Vagina (tissue), 2 donors: ENCODE measurements at regions not wholly inside any gene's neighbourhood (a gene's known extent, or its start where the extent isn't known, plus 50 kb on each side); places are given as distances from the start of the nearest gene placed in this dataset.

Source experiments
- DNase-seq, 2 donors: peaks; one replicate each; pipeline ENCODE4 v3.0.0-alpha.2; 2017; ENCODE audit errors: extremely low spot score in 2 of 2
- H3K27ac ChIP-seq: fragments of 200-600 bp; sonication (generic); one replicate; pipeline ENCODE4 v1.5.1; 2019
- H3K27me3 ChIP-seq: fragments of 200-600 bp; sonication (generic); one replicate; pipeline ENCODE4 v1.5.1; 2019
- H3K36me3 ChIP-seq, 2 donors: fragments of 200-600 bp; sonication (generic); one replicate each; pipeline ENCODE4 v1.5.1; 2017 to 2019
- H3K4me1 ChIP-seq: fragments of 200-600 bp; sonication (generic); one replicate; pipeline ENCODE4 v1.5.1; 2019
- H3K4me3 ChIP-seq, 2 donors: fragments of 200-600 bp; sonication (generic); 1 replicate in 1 of 2; 2 replicates in 1 of 2; pipeline ENCODE4 v1.5.1; 2016 to 2019
- H3K9me3 ChIP-seq: fragments of 200-600 bp; sonication (generic); one replicate; pipeline ENCODE4 v1.5.1; 2019
- POLR2A ChIP-seq, 2 donors: fragments of 450-650 bp; IDR thresholded peaks; one replicate each; pipeline ENCODE4 v1.6.1; 2017; ENCODE audit warnings: antibody characterized with exemption in 2 of 2, mild to moderate bottlenecking in 2 of 2, moderate library complexity in 2 of 2
- POLR2AphosphoS5 ChIP-seq, 2 donors: sonication (generic); formaldehyde crosslinking; IDR thresholded peaks; one replicate each; pipeline ENCODE4 v1.9.0; 2017; ENCODE audit warnings: antibody characterized with exemption in 2 of 2, mild to moderate bottlenecking in 2 of 2, low read depth in 1 of 2; ENCODE audit not compliant: insufficient read depth in 1 of 2
- intact Hi-C: fragments of 100-400 bp; cut with DNase I; formaldehyde crosslinking; loops from one replicate; pipeline ENCODE4 v1.15.1; 2023
- TF ChIP-seq, protein P1 (sequence below), 3 experiments: fragments of 450-650 bp in 2 of 3; fragments of 200-600 bp in 1 of 3; sonication (generic) in 1 of 3; IDR thresholded peaks; one replicate each; pipeline ENCODE4 v1.5.1; 2017 to 2019; ENCODE audit warnings: antibody characterized with exemption in 3 of 3, mild to moderate bottlenecking in 2 of 3, moderate library complexity in 2 of 3

DNA sequence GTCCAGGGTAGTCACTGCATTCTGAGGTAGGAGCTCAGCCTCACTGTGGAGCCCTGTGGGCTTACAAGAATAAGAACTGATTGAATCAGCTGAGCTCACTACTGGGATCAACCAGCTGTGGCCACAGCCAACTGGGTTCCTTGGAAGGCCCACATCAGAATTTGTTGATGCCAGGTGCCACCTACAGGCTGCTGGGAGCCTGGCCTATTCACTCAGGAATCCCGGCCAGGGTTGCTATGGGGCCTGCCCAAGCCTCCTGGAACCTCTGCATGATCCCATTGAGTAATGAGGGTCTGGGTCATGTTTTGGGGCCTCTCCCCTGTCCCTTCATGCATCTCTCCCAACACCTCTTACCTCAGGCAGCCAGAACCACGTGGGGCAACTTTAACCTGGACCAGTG is 53.9 kb upstream of the KIAA1210 start:
- DNase-seq = peak in 1 of 2 donors; percentile 87
- Histone ChIP-seq H3K4me3 (no peak overlapping the region), H3K27me3 (no peaks in the 10 kb centered on the region), H3K27ac (no peak overlapping the region), H3K9me3 (no peaks in the 10 kb centered on the region), H3K36me3 (no peaks in the 10 kb centered on the region), H3K4me1 (no peaks in the 10 kb centered on the region)
- intact Hi-C loops = no loop called here
- TF ChIP-seq POLR2A (IDR thresholded peaks at IDR 0.05) (no peak), POLR2AphosphoS5 (IDR thresholded peaks at IDR 0.05; ENCODE audit: insufficient read depth in 1 of 2, low read depth in 1 of 2) (no peak)
- TF ChIP-seq, protein P1, sequence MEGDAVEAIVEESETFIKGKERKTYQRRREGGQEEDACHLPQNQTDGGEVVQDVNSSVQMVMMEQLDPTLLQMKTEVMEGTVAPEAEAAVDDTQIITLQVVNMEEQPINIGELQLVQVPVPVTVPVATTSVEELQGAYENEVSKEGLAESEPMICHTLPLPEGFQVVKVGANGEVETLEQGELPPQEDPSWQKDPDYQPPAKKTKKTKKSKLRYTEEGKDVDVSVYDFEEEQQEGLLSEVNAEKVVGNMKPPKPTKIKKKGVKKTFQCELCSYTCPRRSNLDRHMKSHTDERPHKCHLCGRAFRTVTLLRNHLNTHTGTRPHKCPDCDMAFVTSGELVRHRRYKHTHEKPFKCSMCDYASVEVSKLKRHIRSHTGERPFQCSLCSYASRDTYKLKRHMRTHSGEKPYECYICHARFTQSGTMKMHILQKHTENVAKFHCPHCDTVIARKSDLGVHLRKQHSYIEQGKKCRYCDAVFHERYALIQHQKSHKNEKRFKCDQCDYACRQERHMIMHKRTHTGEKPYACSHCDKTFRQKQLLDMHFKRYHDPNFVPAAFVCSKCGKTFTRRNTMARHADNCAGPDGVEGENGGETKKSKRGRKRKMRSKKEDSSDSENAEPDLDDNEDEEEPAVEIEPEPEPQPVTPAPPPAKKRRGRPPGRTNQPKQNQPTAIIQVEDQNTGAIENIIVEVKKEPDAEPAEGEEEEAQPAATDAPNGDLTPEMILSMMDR (IDR thresholded peaks at IDR 0.05) = no peak

DNA sequence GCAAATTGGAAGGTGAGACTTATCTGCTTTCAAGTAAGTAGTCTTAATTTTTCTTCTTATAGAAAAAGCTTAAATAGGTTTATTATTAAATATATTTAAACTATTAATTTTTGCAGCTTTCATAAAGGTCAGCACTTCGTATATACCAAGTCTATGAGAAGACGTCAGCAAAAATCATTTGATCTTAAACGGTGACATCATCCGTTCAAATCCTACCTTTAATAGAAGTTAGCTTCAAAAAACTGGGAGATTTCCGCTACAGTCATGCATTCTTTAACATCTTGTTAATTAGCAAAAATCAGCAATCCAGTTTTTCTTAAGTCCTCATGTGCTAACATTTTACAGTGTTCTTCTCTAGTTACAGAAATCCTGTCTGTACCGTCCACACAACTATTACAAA is 49.9 kb upstream of the PGRMC1 start:
- Histone ChIP-seq H3K27ac (no peak overlapping the region), H3K27me3 (no peaks in the 10 kb centered on the region), H3K4me3 (no peak overlapping the region), H3K36me3 (no peaks in the 10 kb centered on the region), H3K4me1 (no peaks in the 10 kb centered on the region), H3K9me3 (no peaks in the 10 kb centered on the region)
- no peak for DNase-seq
- intact Hi-C loops = no loop called here
- TF ChIP-seq, protein P1 (IDR thresholded peaks at IDR 0.05) = no peak
- TF ChIP-seq POLR2A (IDR thresholded peaks at IDR 0.05) = no peak
